ENCODE measurements at regions not wholly inside any gene's neighbourhood (a gene's known extent, or its start where the extent isn't known, plus 50 kb on each side); places are given as distances from the start of the nearest gene placed in this dataset.

- TF ChIP-seq CTCF (conservative IDR thresholded peaks at IDR 0.05; ENCODE audit: low read depth, low read length), result no peak
- TF ChIP-seq EZH2phosphoT487 (IDR thresholded peaks at IDR 0.05; ENCODE audit: borderline replicate concordance, low read length), result no peak
- TF ChIP-seq EZH2 (IDR thresholded peaks at IDR 0.05; ENCODE audit: low read length, unreplicated experiment), result no peak
Measured at GRCh38 chr5:133728475-133728874, 116.1 kb upstream of the FSTL4 start.

Measured in PC-3 (cell line).